ENCODE measurements at regions not wholly inside any gene's neighbourhood (a gene's known extent, or its start where the extent isn't known, plus 50 kb on each side); places are given as distances from the start of the nearest gene placed in this dataset.

DNA sequence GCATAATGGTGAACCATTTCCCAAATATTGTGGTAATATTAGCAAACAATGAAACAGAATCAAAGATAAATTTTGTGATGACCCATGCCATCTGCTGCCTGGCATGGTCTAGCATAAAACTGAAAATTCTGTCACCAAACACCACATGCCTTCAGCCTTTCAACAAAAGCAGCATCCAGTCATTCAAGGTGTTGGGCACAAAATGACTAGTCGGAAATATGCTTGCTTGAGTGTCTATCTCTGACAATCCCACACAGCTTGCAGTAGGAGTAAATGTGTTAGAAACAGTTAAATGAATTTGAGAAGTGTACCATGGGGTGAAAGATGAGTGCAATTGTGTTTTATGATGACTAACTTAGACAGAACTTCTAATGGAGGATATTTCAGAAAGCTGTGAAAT, 61.7 kb upstream of the CDIN1 start:
- Histone ChIP-seq H3K4me1 (no peaks in the 10 kb centered on the region), H3K36me3 (no peaks in the 10 kb centered on the region), H3K27ac (no peak overlapping the region), H3K4me3 (no peak overlapping the region), H3K27me3 (no peaks in the 10 kb centered on the region), H3K9me3 (no peaks in the 10 kb centered on the region)
- no peak for DNase-seq
- WGBS, 2 donors: 63 to 75% methylated on average over 1 of the region's 1 CpG
- TF ChIP-seq POLR2A (IDR thresholded peaks at IDR 0.05): no peak
- no peak for TF ChIP-seq CTCF (IDR thresholded peaks at IDR 0.05)
- intact Hi-C loops (cut with DNase I): no loop called here

- no peak overlapping the region for H3K4me3 ChIP-seq
- H3K36me3 ChIP-seq: no peaks in the 10 kb centered on the region
- intact Hi-C loops (cut with DNase I): no loop called here
- no peaks in the 10 kb centered on the region for H3K27me3 ChIP-seq
- no peaks in the 10 kb centered on the region for H3K9me3 ChIP-seq
- TF ChIP-seq POLR2A (IDR thresholded peaks at IDR 0.05): no peak
- TF ChIP-seq CTCF (IDR thresholded peaks at IDR 0.05): no peak
- WGBS, 2 donors: 88 to 90% methylated on average over 5 to 6 of the region's 6 CpGs
- H3K27ac ChIP-seq: no peak overlapping the region
- no peak for DNase-seq
- H3K4me1 ChIP-seq: no peaks in the 10 kb centered on the region
These were observed 60.4 kb upstream of the CDIN1 start for GRCh38 chr15:36519067-36519466.

DNA sequence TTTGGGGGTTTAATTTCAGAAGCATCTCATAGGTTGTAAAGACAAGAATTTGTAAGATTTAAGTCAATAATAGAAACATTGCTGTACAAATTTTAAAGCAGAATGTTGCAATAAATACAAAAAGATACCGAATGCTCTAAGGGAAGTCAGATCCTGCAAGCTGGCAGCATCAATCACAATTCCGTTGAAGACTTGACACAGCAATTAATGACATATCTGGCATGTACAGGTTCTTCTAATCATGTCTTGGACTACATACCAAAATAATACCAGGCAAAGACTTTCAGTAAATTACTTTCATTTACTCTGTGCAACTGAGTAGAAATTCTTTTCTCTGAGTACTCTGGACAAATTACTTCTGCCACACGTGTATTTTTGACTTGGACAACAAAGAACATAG, 54.0 kb upstream of the CDIN1 start:
- no peak overlapping the region for H3K4me3 ChIP-seq
- H3K9me3 ChIP-seq: no peaks in the 10 kb centered on the region
- TF ChIP-seq CTCF (IDR thresholded peaks at IDR 0.05): no peak
- no peak for TF ChIP-seq POLR2A (IDR thresholded peaks at IDR 0.05)
- H3K36me3 ChIP-seq: no peaks in the 10 kb centered on the region
- no peaks in the 10 kb centered on the region for H3K4me1 ChIP-seq
- H3K27ac ChIP-seq: no peak overlapping the region
- no peak for DNase-seq
- WGBS, 2 donors: 60 to 77% methylated on average over 3 of the region's 3 CpGs
- no peaks in the 10 kb centered on the region for H3K27me3 ChIP-seq
- intact Hi-C loops (cut with DNase I): no loop called here

DNA sequence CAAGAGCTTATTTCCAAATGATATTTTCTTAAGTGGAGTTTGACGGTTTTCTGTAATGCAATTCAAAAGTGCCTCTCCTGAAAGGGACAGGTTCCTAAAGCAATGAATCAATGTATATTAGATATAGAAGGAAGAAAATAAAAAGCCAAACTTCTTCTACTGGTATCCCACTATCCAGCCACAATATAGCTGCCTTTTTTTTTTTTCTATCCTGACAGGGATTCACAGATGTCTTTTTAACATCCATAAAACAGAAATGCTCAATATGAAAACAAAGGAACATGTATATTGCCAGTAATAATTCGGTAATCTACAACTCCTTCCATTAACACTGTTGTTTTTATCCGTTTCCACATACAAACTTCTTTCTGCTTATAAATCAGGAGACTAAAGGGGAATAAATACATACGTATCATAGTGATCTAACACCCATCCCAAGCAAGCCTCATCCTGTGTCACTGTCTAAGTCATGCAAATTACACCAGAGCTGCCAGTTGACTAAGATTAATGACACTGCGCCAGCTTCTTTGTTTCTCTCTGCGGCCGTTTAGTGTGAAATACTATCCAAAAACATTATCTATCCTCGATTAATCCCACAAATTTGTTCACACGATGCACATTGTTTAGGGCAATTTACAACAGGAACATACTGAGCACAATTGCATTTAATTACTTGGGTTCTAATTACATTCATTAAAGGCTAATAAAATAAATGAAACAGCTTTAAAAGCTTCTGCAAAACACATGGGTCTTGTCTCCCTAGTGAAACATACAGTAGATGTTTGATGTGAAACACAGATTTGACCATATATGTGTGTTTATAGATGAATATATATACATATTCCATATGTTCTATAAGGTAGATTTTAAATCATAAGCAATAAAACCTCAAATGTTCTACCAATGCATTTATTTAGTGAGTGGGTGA, 51.9 kb upstream of the CDIN1 start:
- H3K27me3 ChIP-seq: no peaks in the 10 kb centered on the region
- H3K9me3 ChIP-seq: no peaks in the 10 kb centered on the region
- intact Hi-C loops (cut with DNase I): no loop called here
- H3K4me1 ChIP-seq: no peaks in the 10 kb centered on the region
- no peak for DNase-seq
- 24 to 35% methylated on average over 9 of the region's 9 CpGs for WGBS, 2 donors
- no peak overlapping the region for H3K27ac ChIP-seq
- no peaks in the 10 kb centered on the region for H3K36me3 ChIP-seq
- no peak for TF ChIP-seq POLR2A (IDR thresholded peaks at IDR 0.05)
- H3K4me3 ChIP-seq: no peak overlapping the region

- Histone ChIP-seq H3K4me1 (no peaks in the 10 kb centered on the region), H3K36me3 (no peaks in the 10 kb centered on the region), H3K4me3 (no peak overlapping the region), H3K9me3 (no peaks in the 10 kb centered on the region), H3K27me3 (no peaks in the 10 kb centered on the region), H3K27ac (no peak overlapping the region)
- 66 to 67% methylated on average over 7 of the region's 7 CpGs for WGBS, 2 donors
- intact Hi-C loops (cut with DNase I): no loop called here
- TF ChIP-seq CTCF (IDR thresholded peaks at IDR 0.05) (no peak), POLR2A (IDR thresholded peaks at IDR 0.05) (no peak)
- DNase-seq: no peak
These were observed 50.0 kb upstream of the CDIN1 start for GRCh38 chr15:36529296-36530011.

Small RNA genes lying in the stretch of these regions (small RNA-seq; reads per million reads assigned to genes)
- gene AC068867.1 (0 reads per million in 4 donors), gene MIR4510 (0 reads per million in 4 donors)

All from esophagus squamous epithelium (tissue), 5 donors.